ENCODE measurements at regions not wholly inside any gene's neighbourhood (a gene's known extent, or its start where the extent isn't known, plus 50 kb on each side); places are given as distances from the start of the nearest gene placed in this dataset.
A peak's percentile ranks its signal among the peaks of the same experiment; 100 is the strongest.

GRCh38 chr5:30239331-30240022, 954.0 kb upstream of the CDH6 start:
- Mint-ChIP-seq H3K36me3 (ENCODE audit: low read depth) (peaks cover 7% of the 10 kb centered on the region; the same call in 2 of the 3 replicates), H3K9me3 (peaks cover 6% of the 10 kb centered on the region; the same call in 2 of the 3 replicates), H3K27ac (peak overlapping the region; percentile 84), H3K27me3 (ENCODE audit: insufficient read depth, low read depth, poor library complexity) (no peaks in the 10 kb centered on the region), H3K4me1 (peaks cover 13% of the 10 kb centered on the region), H3K4me3 (no peak overlapping the region)
- Histone ChIP-seq H3F3A (replicated peaks; ENCODE audit: low read depth) (no peaks in the 10 kb centered on the region), H3K4me1 (ENCODE audit: insufficient read depth) (peaks cover 5% of the 10 kb centered on the region; the same call in 1 of the 2 replicates), H3K79me2 (replicated peaks; ENCODE audit: insufficient read depth) (no peaks in the 10 kb centered on the region), H3K27me3 (ENCODE audit: insufficient read depth) (no peaks in the 10 kb centered on the region), H3K4me2 (no peak overlapping the region), H3K4me3 (no peak overlapping the region), H3K36me3 (ENCODE audit: insufficient read depth) (no peaks in the 10 kb centered on the region; the same call in 1 of the 2 replicates), H2AFZ (peak overlapping the region; percentile 81), H3K9me2 (ENCODE audit: insufficient read depth) (peaks cover 3% of the 10 kb centered on the region), H3K27ac (ENCODE audit: low read depth) (no peak overlapping the region), H4K20me1 (replicated peaks; ENCODE audit: insufficient read depth) (no peaks in the 10 kb centered on the region)
- DNase-seq (ENCODE audit: low spot score) (peak; percentile 40), ATAC-seq (peak; percentile 32)
- TF ChIP-seq ETS1 (IDR thresholded peaks at IDR 0.05): no peak
- no peak for TF ChIP-seq CTCF (conservative IDR thresholded peaks at IDR 0.05; ENCODE audit: low read depth in 2 of 2)
- peak; percentile 31; the same call in 1 of the 2 replicates for TF ChIP-seq ZNF462 (CRISPR knock-in tag; IDR thresholded peaks at IDR 0.05)
- no peak for TF ChIP-seq POLR2AphosphoS5 (IDR thresholded peaks at IDR 0.05; ENCODE audit: low read depth)
- TF ChIP-seq STAT1 (IDR thresholded peaks at IDR 0.05; ENCODE audit: unreplicated experiment): no peak
- TF ChIP-seq NANOG (IDR thresholded peaks at IDR 0.05; ENCODE audit: borderline replicate concordance): no peak; the same call in 1 of the 2 replicates

Data from GM23338 (cell line).